Suprapubic skin (tissue), 4 donors: ENCODE measurements at regions not wholly inside any gene's neighbourhood (a gene's known extent, or its start where the extent isn't known, plus 50 kb on each side); places are given as distances from the start of the nearest gene placed in this dataset.

Source experiments
- CTCF ChIP-seq, 2 donors: fragments of 200-600 bp in 1 of 2; fragments of 450-650 bp in 1 of 2; sonication (generic) in 1 of 2; IDR thresholded peaks; one replicate each; pipeline ENCODE4 v1.5.1; 2016 to 2019; ENCODE audit warnings: antibody characterized with exemption in 2 of 2, mild to moderate bottlenecking in 1 of 2, moderate library complexity in 1 of 2
- EP300 ChIP-seq: sonication (generic); formaldehyde crosslinking; IDR thresholded peaks from one replicate; pipeline ENCODE4 v1.6.1; 2017; ENCODE audit warnings: antibody characterized with exemption
- POLR2A ChIP-seq, 2 donors: fragments of 450-650 bp; IDR thresholded peaks; one replicate each; pipeline ENCODE4 v1.6.1; 2017; ENCODE audit warnings: antibody characterized with exemption in 2 of 2, mild to moderate bottlenecking in 2 of 2, moderate library complexity in 2 of 2
- POLR2AphosphoS5 ChIP-seq, 3 donors: sonication (generic); formaldehyde crosslinking; IDR thresholded peaks; one replicate each; pipeline ENCODE4 v1.6.1; 2017; ENCODE audit warnings: antibody characterized with exemption in 3 of 3

- no peak for TF ChIP-seq CTCF (IDR thresholded peaks at IDR 0.05)
- TF ChIP-seq POLR2AphosphoS5 (IDR thresholded peaks at IDR 0.05): no peak
- no peak for TF ChIP-seq POLR2A (IDR thresholded peaks at IDR 0.05)
- TF ChIP-seq EP300: no peak
These were observed 164.6 kb upstream of the FAM83B start for GRCh38 chr6:54681987-54682386.
